ENCODE measurements at regions not wholly inside any gene's neighbourhood (a gene's known extent, or its start where the extent isn't known, plus 50 kb on each side); places are given as distances from the start of the nearest gene placed in this dataset.
A peak's percentile ranks its signal among the peaks of the same experiment; 100 is the strongest.

DNA sequence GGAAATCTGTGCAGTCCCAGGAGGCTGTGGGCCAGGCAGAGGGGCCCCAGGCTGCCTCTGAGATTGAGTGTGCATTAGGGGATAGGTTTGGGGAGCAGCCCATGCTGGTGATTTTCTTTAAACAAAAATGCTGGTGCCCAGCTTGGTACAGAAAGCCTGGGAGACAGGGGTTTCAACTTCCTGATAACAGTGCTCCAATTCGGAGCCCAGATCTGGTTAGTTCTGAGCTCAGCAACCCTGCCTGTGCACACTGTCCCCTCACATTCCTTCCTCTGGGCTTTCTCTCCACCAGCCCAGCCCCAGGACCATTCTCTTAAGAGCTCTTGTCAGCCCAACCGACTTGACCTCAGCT is 379.2 kb upstream of the ZMIZ1 start:
- peak; percentile 29 for ATAC-seq
- intact Hi-C loops (cut with DNase I) = no loop called here
- DNase-seq (ENCODE audit: low spot score) = no peak

- ATAC-seq (peak; percentile 8), DNase-seq (ENCODE audit: low spot score) (no peak)
- intact Hi-C loops (cut with DNase I) = no loop called here
These were observed 378.2 kb upstream of the ZMIZ1 start for GRCh38 chr10:78690354-78691111.

- DNase-seq (ENCODE audit: low spot score) (no peak), ATAC-seq (no peak)
- intact Hi-C loops (cut with DNase I) = no loop called here
These were observed 377.3 kb upstream of the ZMIZ1 start for GRCh38 chr10:78691301-78692030.

DNA sequence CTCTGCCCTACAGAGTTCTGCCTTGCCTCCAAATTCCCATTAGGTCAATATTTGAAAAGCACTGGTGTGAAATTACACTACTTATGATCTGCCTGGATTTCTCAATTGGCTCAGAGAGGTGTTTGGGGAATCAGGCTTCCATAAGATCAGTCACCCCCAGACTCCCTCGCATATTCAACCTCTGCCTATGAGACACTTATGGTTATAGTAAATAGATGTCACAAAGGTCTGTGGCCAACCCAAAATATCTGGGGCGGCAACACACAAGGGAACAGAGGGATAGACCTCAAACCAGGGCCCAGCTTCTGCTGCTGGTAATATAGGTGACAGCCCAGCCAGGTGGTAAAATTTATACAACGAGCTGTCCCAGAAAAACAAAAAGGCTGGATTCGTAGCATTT is 376.7 kb upstream of the ZMIZ1 start:
- DNase-seq (ENCODE audit: low spot score) (no peak), ATAC-seq (no peak)
- intact Hi-C loops (cut with DNase I) = no loop called here

DNA sequence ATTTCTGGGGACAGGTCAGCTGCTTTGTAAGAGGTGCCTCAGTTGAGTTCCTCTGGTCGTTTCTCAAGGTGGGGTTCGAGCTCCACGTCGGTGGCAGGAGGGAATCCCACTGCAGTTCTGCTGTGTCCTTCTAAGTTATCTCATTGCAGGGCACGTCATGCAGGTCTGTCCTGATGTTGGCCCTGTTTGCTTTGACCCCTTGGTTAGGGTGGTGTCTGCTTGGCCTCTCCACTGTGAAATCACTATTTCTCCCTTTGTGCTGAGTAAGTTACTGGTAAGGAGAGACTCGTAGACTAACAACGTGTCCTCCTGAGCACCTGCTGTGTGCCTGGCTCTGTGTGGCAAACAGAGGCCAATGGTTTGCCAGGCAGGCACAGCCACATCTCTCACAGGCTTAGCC is 372.9 kb upstream of the ZMIZ1 start:
- ATAC-seq (no peak), DNase-seq (ENCODE audit: low spot score) (no peak)
- intact Hi-C loops (cut with DNase I) = no loop called here

- DNase-seq (ENCODE audit: low spot score) = no peak
- peak; percentile 34 for ATAC-seq
- intact Hi-C loops (cut with DNase I) = no loop called here
These were observed 371.9 kb upstream of the ZMIZ1 start for GRCh38 chr10:78696791-78697395.

DNA sequence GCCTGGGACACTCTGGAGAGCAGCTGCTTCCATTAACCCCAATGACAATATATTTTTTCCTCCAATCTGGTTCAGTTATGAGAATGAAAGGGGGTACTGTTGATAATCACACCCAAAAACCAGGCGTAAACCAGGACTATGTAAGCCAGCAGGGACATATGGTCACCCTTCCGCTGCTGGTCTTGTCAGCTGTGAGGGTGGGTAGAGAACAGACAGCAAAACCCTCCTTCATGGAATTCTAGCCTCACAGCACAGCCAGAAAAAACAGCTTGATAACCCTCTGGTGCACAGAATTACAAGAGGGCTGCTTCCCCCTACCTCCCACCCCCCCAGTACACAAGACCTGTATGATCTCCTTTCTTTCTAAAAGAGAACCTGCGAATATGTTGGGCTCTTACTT is 368.8 kb upstream of the ZMIZ1 start:
- DNase-seq (ENCODE audit: low spot score) = no peak
- intact Hi-C loops (cut with DNase I) = no loop called here
- no peak for ATAC-seq

GRCh38 chr10:78700413-78700812 is 368.4 kb upstream of the ZMIZ1 start:
- DNase-seq (ENCODE audit: low spot score) (no peak), ATAC-seq (no peak)
- intact Hi-C loops (cut with DNase I) = no loop called here

GRCh38 chr10:78700816-78701520 is 367.8 kb upstream of the ZMIZ1 start:
- no peak for DNase-seq (ENCODE audit: low spot score)
- intact Hi-C loops (cut with DNase I) = no loop called here

DNA sequence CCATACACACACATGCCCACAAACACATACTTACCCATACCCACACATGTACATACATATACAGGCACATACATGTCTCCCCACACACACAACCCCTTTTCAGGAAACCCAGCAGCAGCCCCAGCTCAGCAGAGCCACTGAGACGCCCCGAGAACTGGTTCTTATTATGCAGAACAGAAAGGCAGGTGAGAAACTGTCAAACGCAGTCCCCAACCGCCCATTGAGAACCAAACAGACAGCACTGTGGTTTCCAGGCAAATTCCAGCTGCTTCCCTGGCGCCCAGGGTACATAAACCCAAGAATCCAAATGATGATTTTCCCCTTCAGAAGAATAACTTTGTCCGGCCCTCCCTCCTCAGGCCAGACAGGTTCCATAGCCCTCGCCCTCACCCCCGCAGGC is 366.6 kb upstream of the ZMIZ1 start:
- ATAC-seq (no peak), DNase-seq (ENCODE audit: low spot score) (no peak)
- intact Hi-C loops (cut with DNase I) = no loop called here

More at GRCh38 chr10:78700816-78701520, 367.8 kb upstream of the ZMIZ1 start:
- no peak for ATAC-seq

- intact Hi-C loops (cut with DNase I) = no loop called here
- no peak for ATAC-seq
- DNase-seq (ENCODE audit: low spot score) = no peak
These were observed 365.9 kb upstream of the ZMIZ1 start for GRCh38 chr10:78702876-78703275.

DNA sequence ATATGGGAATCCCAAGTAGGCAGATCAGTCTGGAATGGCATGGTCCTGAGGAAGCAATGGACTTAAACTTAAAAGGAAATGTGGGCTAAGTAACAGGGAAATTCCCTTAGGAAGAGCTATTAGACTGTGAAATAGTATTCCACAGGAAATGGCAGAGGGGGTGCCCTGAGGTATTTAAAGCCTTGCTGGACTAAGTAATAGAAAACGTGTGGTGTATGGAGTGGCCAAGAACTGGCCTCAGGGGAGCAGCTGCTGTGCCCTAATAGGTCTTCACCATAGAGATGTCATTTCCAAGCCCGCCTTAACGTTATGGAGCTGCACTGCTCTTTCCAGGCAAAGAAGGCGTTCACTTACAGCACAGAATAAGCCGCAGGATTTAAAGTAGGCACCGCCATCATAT is 365.2 kb upstream of the ZMIZ1 start:
- DNase-seq (ENCODE audit: low spot score) (no peak), ATAC-seq (no peak)
- intact Hi-C loops (cut with DNase I) = no loop called here

DNA sequence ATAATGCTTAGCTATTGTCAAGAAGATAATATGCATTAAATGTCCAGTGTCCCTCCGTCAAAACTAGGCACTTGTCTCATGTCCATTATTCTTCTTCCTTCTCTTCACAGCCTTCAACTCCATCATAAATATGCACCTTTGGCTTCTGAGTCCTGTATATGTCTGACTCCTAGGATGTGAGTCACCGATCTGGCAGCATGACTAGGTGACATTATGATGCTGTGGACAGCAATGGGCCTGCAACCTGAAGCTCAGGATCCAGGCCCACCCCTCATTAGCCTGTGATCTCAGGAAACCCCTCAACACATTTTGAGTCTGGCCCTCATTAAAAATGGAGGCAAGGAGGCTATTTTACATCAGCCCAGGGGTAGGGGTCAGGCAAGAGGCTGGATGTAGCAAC is 362.5 kb upstream of the ZMIZ1 start:
- DNase-seq (ENCODE audit: low spot score) (no peak), ATAC-seq (no peak)
- intact Hi-C loops (cut with DNase I) = no loop called here

DNA sequence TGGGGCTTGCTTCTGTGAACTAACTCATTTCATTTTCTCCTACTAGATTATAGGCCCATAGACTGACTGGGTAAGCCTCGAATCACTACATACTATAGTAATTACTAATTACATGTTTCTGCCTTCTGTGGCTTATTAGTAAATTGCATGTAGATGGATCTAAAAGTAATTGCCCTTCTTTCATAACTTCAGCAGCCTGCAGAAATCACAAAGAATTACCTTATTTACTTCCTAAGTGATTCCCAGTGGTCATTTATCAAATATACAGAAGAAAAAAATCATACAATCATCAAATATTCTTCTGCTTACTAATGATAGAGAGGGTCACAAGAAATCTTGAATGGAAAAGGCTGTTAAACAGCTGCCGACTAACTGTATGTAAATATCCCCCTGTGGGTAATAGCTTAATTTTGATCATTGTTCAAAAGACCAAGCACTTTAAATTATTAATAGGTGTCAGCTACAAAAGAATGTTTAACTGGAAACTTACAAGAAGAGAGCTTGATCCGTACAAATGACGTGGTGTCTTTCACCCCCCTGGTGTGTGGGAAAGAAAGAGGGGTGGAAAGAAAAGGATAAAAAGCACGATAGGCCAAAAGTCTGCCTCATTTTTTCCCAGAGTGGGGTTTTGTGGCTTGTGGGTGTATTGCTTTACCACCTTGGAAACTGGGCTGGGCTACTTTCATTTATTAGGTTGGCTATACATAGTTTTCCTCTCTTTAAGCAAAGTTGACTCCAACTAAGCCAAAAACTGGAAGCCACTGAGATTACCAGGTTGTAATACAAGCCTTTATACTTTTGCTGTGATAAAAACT is 361.8 kb upstream of the ZMIZ1 start:
- no peak for DNase-seq (ENCODE audit: low spot score)
- intact Hi-C loops (cut with DNase I) = no loop called here
- no peak for ATAC-seq

GRCh38 chr10:78707745-78708144 is 361.0 kb upstream of the ZMIZ1 start:
- intact Hi-C loops (cut with DNase I) = no loop called here
- DNase-seq (ENCODE audit: low spot score) (no peak), ATAC-seq (no peak)

- intact Hi-C loops (cut with DNase I) = no loop called here
- no peak for ATAC-seq
- no peak for DNase-seq (ENCODE audit: low spot score)
These were observed 356.6 kb upstream of the ZMIZ1 start for GRCh38 chr10:78712147-78712546.

DNA sequence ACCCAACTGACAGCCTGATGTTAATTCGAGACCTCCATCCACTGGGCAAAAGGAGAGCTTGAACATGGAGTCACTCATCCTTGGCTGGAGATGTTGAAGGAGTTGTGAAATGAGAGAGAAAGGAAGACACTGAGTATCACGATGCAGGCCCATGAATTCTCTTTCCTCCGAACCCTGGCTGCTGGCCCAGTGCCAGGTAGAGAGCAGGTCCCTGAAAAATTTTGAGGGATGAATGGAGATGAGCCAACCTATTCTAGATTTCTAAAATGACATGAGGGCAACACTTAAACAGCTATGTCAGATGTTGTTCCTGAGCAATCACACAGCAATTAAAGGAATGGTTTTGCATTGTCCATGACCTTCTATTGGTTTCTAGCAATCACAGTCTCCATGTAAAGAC is 355.1 kb upstream of the ZMIZ1 start:
- DNase-seq (ENCODE audit: low spot score) (no peak), ATAC-seq (no peak)
- intact Hi-C loops (cut with DNase I) = no loop called here

DNA sequence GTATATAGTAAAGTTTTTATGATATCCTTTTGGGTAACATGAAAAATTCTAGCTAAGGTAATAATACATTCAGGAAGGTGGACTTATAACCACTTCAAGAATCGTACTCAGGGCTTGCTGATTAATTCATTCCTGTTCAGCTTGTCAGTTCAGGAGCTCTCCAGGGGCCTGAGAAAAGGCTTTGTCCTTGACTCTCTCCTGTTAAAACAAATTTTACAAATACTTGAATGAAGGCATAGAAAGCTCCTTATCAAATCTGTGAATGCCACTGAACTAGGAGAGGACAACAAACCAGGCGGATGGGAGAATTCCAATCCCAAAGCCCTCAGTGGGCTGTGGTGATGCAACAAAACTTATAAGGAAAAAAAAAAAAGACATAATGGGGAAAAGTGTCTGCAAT is 354.5 kb upstream of the ZMIZ1 start:
- ATAC-seq (no peak), DNase-seq (ENCODE audit: low spot score) (no peak)
- intact Hi-C loops (cut with DNase I) = no loop called here

DNA sequence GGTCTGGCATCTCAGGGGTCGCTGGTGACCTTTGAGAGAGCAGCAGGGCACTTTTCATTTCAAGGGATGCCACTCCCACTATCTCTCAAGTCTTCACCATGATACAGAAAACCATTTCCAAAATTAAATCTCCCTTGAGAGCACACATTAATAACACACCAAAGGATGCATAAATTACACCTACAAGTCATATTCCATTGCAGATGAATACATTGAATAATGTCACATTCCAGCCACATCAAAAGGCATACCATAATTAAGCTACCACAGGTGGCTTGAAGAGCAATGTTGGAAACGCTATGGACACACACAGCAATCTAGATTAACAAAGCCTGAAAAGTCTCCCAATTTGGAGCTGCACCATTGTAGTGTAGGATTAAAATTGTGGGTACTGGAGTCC is 353.3 kb upstream of the ZMIZ1 start:
- ATAC-seq = no peak
- intact Hi-C loops (cut with DNase I) = no loop called here

More for the DNA sequence above, 353.3 kb upstream of the ZMIZ1 start:
- DNase-seq (ENCODE audit: low spot score) = no peak

Data from sciatic nerve (tissue), 2 donors.